GM12878 (cell line): ENCODE measurements at regions not wholly inside any gene's neighbourhood (a gene's known extent, or its start where the extent isn't known, plus 50 kb on each side); places are given as distances from the start of the nearest gene placed in this dataset.

Experiments used
- EZH2 ChIP-seq: IDR thresholded peaks from 2 replicates; pipeline ENCODE4 v1.6.1; 2012; ENCODE audit warnings: low read depth, mild to moderate bottlenecking, control low read depth, inconsistent platforms, low read length, borderline replicate concordance; ENCODE audit not compliant: control insufficient read depth
- GABPA ChIP-seq: IDR thresholded peaks from 2 replicates; pipeline ENCODE4 v1.6.1; 2014; ENCODE audit warnings: antibody characterized with exemption, low read depth, mild to moderate bottlenecking, inconsistent platforms
- IKZF2 ChIP-seq, 2 experiments: fragments of 450-650 bp; IDR thresholded peaks; 2 replicates each; pipeline ENCODE4 v1.6.1; 2017; ENCODE audit warnings: mild to moderate bottlenecking in 2 of 2, moderate library complexity in 2 of 2
- NRF1 ChIP-seq: conservative IDR thresholded peaks from 2 replicates; pipeline ENCODE4 v1.6.1; 2011; ENCODE audit warnings: mild to moderate bottlenecking, low read depth, low read length, improper control_type of control experiment
- RAD21 ChIP-seq: IDR thresholded peaks from 2 replicates; pipeline ENCODE4 v1.6.1; 2011; ENCODE audit warnings: mild to moderate bottlenecking, low read depth, low read length, moderate library complexity; ENCODE audit not compliant: insufficient read depth
- SP1 ChIP-seq: IDR thresholded peaks from one replicate; pipeline ENCODE4 v1.6.1; 2011; ENCODE audit warnings: low read depth, low read length
- SREBF2 ChIP-seq: IDR thresholded peaks from 2 replicates; pipeline ENCODE4 v1.6.1; 2012; ENCODE audit warnings: mild to moderate bottlenecking, low read length
- TF ChIP-seq, protein P1 (sequence below), 3 experiments: IDR thresholded peaks in 2 of 3; conservative IDR thresholded peaks in 1 of 3; 2 replicates each; pipeline ENCODE4 v1.5.1; 2011; ENCODE audit warnings: low read depth in 3 of 3, low read length in 3 of 3, mild to moderate bottlenecking in 3 of 3, control low read depth in 2 of 3, moderate library complexity in 2 of 3, inconsistent platforms in 1 of 3, mixed read lengths in 1 of 3; ENCODE audit not compliant: control insufficient read depth in 2 of 3, insufficient read depth in 1 of 3; ENCODE audit errors: extremely low read depth in 1 of 3
- TF ChIP-seq, protein P2 (sequence below): fragments of 450-650 bp; formaldehyde crosslinking; IDR thresholded peaks from 2 replicates; pipeline ENCODE4 v1.5.0; 2022; ENCODE audit warnings: mild to moderate bottlenecking, missing genetic modification characterization

DNA sequence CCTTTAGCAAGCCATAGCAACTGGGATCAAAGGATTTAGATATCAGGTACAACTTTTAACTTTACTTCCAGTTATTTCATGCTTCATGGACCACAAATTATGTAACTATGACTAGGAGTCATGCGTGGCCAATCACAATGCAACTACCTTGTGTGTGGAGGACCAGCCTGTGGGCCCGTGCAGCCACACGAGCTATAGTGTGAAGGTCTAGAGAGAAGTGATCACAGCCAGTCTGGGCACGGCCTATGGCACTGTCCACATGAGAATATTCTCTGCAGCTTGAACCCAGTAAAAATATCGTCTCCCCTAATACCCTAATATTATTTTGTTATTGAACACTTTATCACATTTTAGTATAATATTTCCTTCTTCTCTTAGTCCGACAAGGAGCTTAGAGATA lies 464.9 kb upstream of the MIR17HG start:
- TF ChIP-seq IKZF2 (IDR thresholded peaks at IDR 0.05): no peak
- no peak for TF ChIP-seq SREBF2
- TF ChIP-seq, protein P1, sequence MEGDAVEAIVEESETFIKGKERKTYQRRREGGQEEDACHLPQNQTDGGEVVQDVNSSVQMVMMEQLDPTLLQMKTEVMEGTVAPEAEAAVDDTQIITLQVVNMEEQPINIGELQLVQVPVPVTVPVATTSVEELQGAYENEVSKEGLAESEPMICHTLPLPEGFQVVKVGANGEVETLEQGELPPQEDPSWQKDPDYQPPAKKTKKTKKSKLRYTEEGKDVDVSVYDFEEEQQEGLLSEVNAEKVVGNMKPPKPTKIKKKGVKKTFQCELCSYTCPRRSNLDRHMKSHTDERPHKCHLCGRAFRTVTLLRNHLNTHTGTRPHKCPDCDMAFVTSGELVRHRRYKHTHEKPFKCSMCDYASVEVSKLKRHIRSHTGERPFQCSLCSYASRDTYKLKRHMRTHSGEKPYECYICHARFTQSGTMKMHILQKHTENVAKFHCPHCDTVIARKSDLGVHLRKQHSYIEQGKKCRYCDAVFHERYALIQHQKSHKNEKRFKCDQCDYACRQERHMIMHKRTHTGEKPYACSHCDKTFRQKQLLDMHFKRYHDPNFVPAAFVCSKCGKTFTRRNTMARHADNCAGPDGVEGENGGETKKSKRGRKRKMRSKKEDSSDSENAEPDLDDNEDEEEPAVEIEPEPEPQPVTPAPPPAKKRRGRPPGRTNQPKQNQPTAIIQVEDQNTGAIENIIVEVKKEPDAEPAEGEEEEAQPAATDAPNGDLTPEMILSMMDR (IDR thresholded peaks at IDR 0.05 in 2 of 3, conservative IDR thresholded peaks at IDR 0.05 in 1 of 3; ENCODE audit: control insufficient read depth in 2 of 3, extremely low read depth in 1 of 3, insufficient read depth in 1 of 3, low read depth in 3 of 3, low read length in 3 of 3): no peak
- TF ChIP-seq, protein P2, sequence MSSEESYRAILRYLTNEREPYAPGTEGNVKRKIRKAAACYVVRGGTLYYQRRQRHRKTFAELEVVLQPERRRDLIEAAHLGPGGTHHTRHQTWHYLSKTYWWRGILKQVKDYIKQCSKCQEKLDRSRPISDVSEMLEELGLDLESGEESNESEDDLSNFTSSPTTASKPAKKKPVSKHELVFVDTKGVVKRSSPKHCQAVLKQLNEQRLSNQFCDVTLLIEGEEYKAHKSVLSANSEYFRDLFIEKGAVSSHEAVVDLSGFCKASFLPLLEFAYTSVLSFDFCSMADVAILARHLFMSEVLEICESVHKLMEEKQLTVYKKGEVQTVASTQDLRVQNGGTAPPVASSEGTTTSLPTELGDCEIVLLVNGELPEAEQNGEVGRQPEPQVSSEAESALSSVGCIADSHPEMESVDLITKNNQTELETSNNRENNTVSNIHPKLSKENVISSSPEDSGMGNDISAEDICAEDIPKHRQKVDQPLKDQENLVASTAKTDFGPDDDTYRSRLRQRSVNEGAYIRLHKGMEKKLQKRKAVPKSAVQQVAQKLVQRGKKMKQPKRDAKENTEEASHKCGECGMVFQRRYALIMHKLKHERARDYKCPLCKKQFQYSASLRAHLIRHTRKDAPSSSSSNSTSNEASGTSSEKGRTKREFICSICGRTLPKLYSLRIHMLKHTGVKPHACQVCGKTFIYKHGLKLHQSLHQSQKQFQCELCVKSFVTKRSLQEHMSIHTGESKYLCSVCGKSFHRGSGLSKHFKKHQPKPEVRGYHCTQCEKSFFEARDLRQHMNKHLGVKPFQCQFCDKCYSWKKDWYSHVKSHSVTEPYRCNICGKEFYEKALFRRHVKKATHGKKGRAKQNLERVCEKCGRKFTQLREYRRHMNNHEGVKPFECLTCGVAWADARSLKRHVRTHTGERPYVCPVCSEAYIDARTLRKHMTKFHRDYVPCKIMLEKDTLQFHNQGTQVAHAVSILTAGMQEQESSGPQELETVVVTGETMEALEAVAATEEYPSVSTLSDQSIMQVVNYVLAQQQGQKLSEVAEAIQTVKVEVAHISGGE (CRISPR knock-in tag): no peak
- no peak for TF ChIP-seq EZH2
- TF ChIP-seq SP1: no peak
- TF ChIP-seq NRF1: no peak
- TF ChIP-seq GABPA: no peak
- TF ChIP-seq RAD21: no peak
